Neural progenitor cell (in vitro differentiated cells): ENCODE measurements at regions not wholly inside any gene's neighbourhood (a gene's known extent, or its start where the extent isn't known, plus 50 kb on each side); places are given as distances from the start of the nearest gene placed in this dataset.
"Not testable (repeated sequence)": the region's sequence is repeated elsewhere in the genome, so short reads cannot be mapped to it uniquely, and the experiment has no call there.

Source experiments
- CTCF ChIP-seq: fragments of 200-600 bp; sonication (generic); IDR thresholded peaks from 2 replicates; pipeline ENCODE4 v1.5.1; 2017; ENCODE audit warnings: antibody characterized with exemption, mild to moderate bottlenecking
- EZH2phosphoT487 ChIP-seq: fragments of 200-600 bp; sonication (generic); IDR thresholded peaks from 2 replicates; pipeline ENCODE4 v1.6.1; 2017; ENCODE audit warnings: antibody characterized with exemption

GRCh38 chr14:40008345-40008744 lies 576.1 kb upstream of the FBXO33 start:
- TF ChIP-seq CTCF, EZH2phosphoT487: not testable (repeated sequence)
